ENCODE measurements at regions not wholly inside any gene's neighbourhood (a gene's known extent, or its start where the extent isn't known, plus 50 kb on each side); places are given as distances from the start of the nearest gene placed in this dataset.

GRCh38 chr6:131353876-131354275 is 218.6 kb downstream of the AKAP7 start:
- TF ChIP-seq CTCF (IDR thresholded peaks at IDR 0.05) (no peak), POLR2A (IDR thresholded peaks at IDR 0.05) (no peak), EP300 (IDR thresholded peaks at IDR 0.05) (no peak)
- H3K36me3 ChIP-seq = no peaks in the 10 kb centered on the region
- H3K9me3 ChIP-seq = no peaks in the 10 kb centered on the region
- no peaks in the 10 kb centered on the region for H3K4me1 ChIP-seq (ENCODE audit: insufficient read depth)
- no peak for DNase-seq
- intact Hi-C loops (cut with DNase I) = no loop called here
- WGBS, 3 donors = 94 to 97% (median 95%) methylated on average over 4 of the region's 4 CpGs
- no peak overlapping the region for H3K4me3 ChIP-seq
- no peak overlapping the region for H3K27ac ChIP-seq
- no peaks in the 10 kb centered on the region for H3K27me3 ChIP-seq

GRCh38 chr6:131354356-131354755 is 218.7 kb upstream of the ARG1 start:
- Histone ChIP-seq H3K27me3 (no peaks in the 10 kb centered on the region), H3K4me1 (ENCODE audit: insufficient read depth) (no peaks in the 10 kb centered on the region), H3K9me3 (no peaks in the 10 kb centered on the region), H3K27ac (no peak overlapping the region), H3K4me3 (no peak overlapping the region), H3K36me3 (no peaks in the 10 kb centered on the region)
- DNase-seq = no peak
- WGBS, 3 donors = 87 to 93% (median 88%) methylated on average over 2 of the region's 2 CpGs
- TF ChIP-seq POLR2A (IDR thresholded peaks at IDR 0.05) (no peak), EP300 (IDR thresholded peaks at IDR 0.05) (no peak), CTCF (IDR thresholded peaks at IDR 0.05) (no peak)
- intact Hi-C loops (cut with DNase I) = no loop called here

- H3K27me3 ChIP-seq = no peaks in the 10 kb centered on the region
- H3K4me1 ChIP-seq (ENCODE audit: insufficient read depth) = no peaks in the 10 kb centered on the region
- WGBS, 3 donors = 40 to 48% (median 44%) methylated on average over 2 of the region's 2 CpGs
- H3K36me3 ChIP-seq = no peaks in the 10 kb centered on the region
- H3K27ac ChIP-seq = no peak overlapping the region
- intact Hi-C loops (cut with DNase I) = no loop called here
- no peaks in the 10 kb centered on the region for H3K9me3 ChIP-seq
- no peak overlapping the region for H3K4me3 ChIP-seq
- TF ChIP-seq POLR2A (IDR thresholded peaks at IDR 0.05) = no peak
- no peak for TF ChIP-seq CTCF (IDR thresholded peaks at IDR 0.05)
- TF ChIP-seq EP300 (IDR thresholded peaks at IDR 0.05) = no peak
- DNase-seq = no peak
These were observed 216.9 kb upstream of the ARG1 start for GRCh38 chr6:131356161-131356560.

DNA sequence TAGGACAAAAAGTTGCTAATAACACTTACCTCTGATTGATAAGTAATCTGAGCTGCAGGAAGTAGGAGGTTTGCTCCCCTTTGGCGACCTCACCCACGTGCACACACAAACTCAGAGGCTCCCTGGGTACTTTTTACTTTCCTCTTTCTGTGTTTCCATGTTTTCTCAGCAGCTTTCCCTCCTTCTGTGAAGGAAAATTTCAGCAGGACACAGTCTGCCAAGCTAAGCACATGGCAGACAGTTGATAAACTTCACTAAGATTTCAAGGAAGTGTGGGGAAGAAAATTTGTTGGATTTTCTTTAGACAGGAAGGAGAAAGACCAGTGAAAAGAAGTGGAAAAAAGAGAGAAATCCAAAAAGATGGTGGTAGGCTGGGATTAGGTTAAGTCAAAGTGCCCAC is 215.5 kb upstream of the ARG1 start:
- DNase-seq = no peak
- Histone ChIP-seq H3K27me3 (no peaks in the 10 kb centered on the region), H3K27ac (no peak overlapping the region), H3K4me3 (no peak overlapping the region), H3K9me3 (no peaks in the 10 kb centered on the region), H3K4me1 (ENCODE audit: insufficient read depth) (no peaks in the 10 kb centered on the region), H3K36me3 (no peaks in the 10 kb centered on the region)
- TF ChIP-seq CTCF (IDR thresholded peaks at IDR 0.05) (no peak), POLR2A (IDR thresholded peaks at IDR 0.05) (no peak), EP300 (IDR thresholded peaks at IDR 0.05) (no peak)
- intact Hi-C loops (cut with DNase I) = no loop called here
- 73 to 82% (median 79%) methylated on average over 2 of the region's 2 CpGs for WGBS, 3 donors

GRCh38 chr6:131362070-131362469 is 211.0 kb upstream of the ARG1 start:
- intact Hi-C loops (cut with DNase I) = no loop called here
- no peak for DNase-seq
- H3K27me3 ChIP-seq = no peaks in the 10 kb centered on the region
- H3K4me3 ChIP-seq = no peak overlapping the region
- no peaks in the 10 kb centered on the region for H3K36me3 ChIP-seq
- WGBS, 3 donors = 95 to 98% (median 96%) methylated on average over 4 of the region's 4 CpGs
- H3K4me1 ChIP-seq (ENCODE audit: insufficient read depth) = no peaks in the 10 kb centered on the region
- H3K27ac ChIP-seq = no peak overlapping the region
- no peaks in the 10 kb centered on the region for H3K9me3 ChIP-seq
- TF ChIP-seq CTCF (IDR thresholded peaks at IDR 0.05) = no peak
- TF ChIP-seq POLR2A (IDR thresholded peaks at IDR 0.05) = no peak
- TF ChIP-seq EP300 (IDR thresholded peaks at IDR 0.05) = no peak

Data from ovary (tissue), 7 donors.